Spleen (tissue), 11 donors: ENCODE measurements at regions not wholly inside any gene's neighbourhood (a gene's known extent, or its start where the extent isn't known, plus 50 kb on each side); places are given as distances from the start of the nearest gene placed in this dataset.

Source experiments
- DNase-seq: peaks from one replicate; pipeline ENCODE4 v3.0.0-alpha.2; 2020
- H3K27ac ChIP-seq, 8 donors: fragments of 200-600 bp; sonication (generic) in 7 of 8; 1 replicate in 4 of 8; 2 replicates in 4 of 8; pipeline versions ENCODE4 v1.5.0 to v1.8.0; 2016 to 2021; ENCODE audit warnings: inconsistent platforms in 4 of 8, mild to moderate bottlenecking in 4 of 8, moderate library complexity in 1 of 8
- H3K27me3 ChIP-seq, 7 donors: fragments of 200-600 bp; sonication (generic) in 6 of 7; replicated peaks in 1 of 7; 1 replicate in 4 of 7; 2 replicates in 3 of 7; pipeline versions ENCODE4 v1.5.0 to v1.8.0; 2016 to 2021; ENCODE audit warnings: inconsistent platforms in 3 of 7, mild to moderate bottlenecking in 1 of 7
- H3K36me3 ChIP-seq, 6 donors: fragments of 200-600 bp; sonication (generic) in 5 of 6; 1 replicate in 4 of 6; 2 replicates in 2 of 6; pipeline versions ENCODE4 v1.5.0 to v1.8.0; 2016 to 2021; ENCODE audit warnings: inconsistent platforms in 2 of 6
- H3K4me1 ChIP-seq, 6 donors: fragments of 200-600 bp; sonication (generic) in 5 of 6; 1 replicate in 3 of 6; 2 replicates in 3 of 6; pipeline versions ENCODE4 v1.5.0 to v1.8.0; 2016 to 2021; ENCODE audit warnings: inconsistent platforms in 3 of 6
- H3K4me3 ChIP-seq, 8 donors: fragments of 200-600 bp; sonication (generic) in 7 of 8; 1 replicate in 4 of 8; 2 replicates in 4 of 8; pipeline versions ENCODE4 v1.5.0 to v1.8.0; 2016 to 2021; ENCODE audit warnings: inconsistent platforms in 4 of 8, mild to moderate bottlenecking in 4 of 8, moderate library complexity in 2 of 8
- H3K9me3 ChIP-seq, 8 donors: fragments of 200-600 bp; sonication (generic) in 7 of 8; 1 replicate in 4 of 8; 2 replicates in 4 of 8; pipeline versions ENCODE4 v1.5.0 to v1.8.0; 2016 to 2021; ENCODE audit warnings: inconsistent platforms in 4 of 8
- POLR2A ChIP-seq, 3 donors: fragments of 450-650 bp; IDR thresholded peaks; one replicate each; pipeline ENCODE4 v1.5.1; 2017; ENCODE audit warnings: antibody characterized with exemption in 3 of 3, mild to moderate bottlenecking in 1 of 3
- POLR2AphosphoS5 ChIP-seq, 3 donors: sonication (generic); formaldehyde crosslinking; IDR thresholded peaks; one replicate each; pipeline ENCODE4 v1.5.1; 2017; ENCODE audit warnings: antibody characterized with exemption in 3 of 3
- WGBS, 5 donors: extraction: QIAGEN DNeasy Blood & Tissue Kit in 3 of 5; methylation state at CpG; one replicate each; pipeline versions ENCODE4 v1.1.5 to v1.1.7; 2013 to 2018; 5-methylcytosine and 5-hydroxymethylcytosine counted together
- intact Hi-C: fragments of 100-400 bp; cut with DNase I; formaldehyde crosslinking; loops from one replicate; pipeline ENCODE4 v1.15.0; 2023; ENCODE audit warnings: low total_unique reads
- TF ChIP-seq, protein P1 (sequence below), 11 experiments: fragments of 200-600 bp in 7 of 11; fragments of 450-650 bp in 4 of 11; sonication (generic) in 4 of 11; IDR thresholded peaks in 8 of 11; conservative IDR thresholded peaks in 3 of 11; 1 replicate in 7 of 11; 2 replicates in 4 of 11; pipeline versions ENCODE4 v1.4.0 to v1.8.0; 2016 to 2021; ENCODE audit warnings: antibody characterized with exemption in 11 of 11, inconsistent platforms in 4 of 11, mild to moderate bottlenecking in 1 of 11
- donor health status: healthy with polysubstance abuse.
- donor health status: DM: no; HTN: no; CAD: no; lungs with moderate emphysema.
- donor health status: DM: no; HTN: no; CAD: no.
- donor health status: Bipolar disorder and iron deficiency.
- donor health status: healthy.
- donor health status: DM: no; HTN: no; CAD: no.
- donor health status: DM: yes; HTN: yes; CAD: no.

DNA sequence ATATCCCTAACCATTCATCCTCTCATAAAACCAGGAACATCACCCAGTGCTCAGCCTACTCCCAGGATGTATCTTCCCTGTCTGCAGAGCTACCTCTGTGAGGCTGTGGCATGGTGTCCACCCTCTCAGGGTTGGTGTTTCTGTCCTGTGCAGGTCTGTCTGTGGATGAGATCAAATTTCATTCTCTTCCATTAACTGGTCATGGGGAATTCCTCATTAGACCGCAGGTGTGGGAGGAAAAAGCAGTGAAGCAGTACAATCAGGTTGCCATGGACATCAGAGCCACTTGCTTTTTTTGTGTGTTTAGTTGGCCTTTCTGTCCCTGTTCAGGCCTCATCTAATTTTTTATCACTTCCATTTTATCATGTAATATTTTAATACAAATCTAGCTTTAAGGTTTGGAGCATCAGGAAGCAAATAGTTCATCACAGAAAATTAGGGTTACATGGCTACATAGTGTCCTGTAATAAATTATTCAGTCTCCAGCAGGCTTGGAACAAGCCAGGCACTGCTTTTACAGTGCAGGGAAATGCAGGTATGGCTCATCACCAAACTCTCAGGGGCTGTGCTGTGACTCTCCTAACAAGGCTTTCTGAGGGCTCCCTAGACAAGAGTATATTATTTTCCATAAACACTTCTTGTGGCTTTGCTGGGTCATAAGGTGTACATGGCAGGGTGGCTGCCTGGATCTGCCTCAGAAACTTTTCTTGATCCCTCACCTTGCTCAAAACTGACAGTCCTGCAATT is 594.9 kb upstream of the IGFBP3 start:
- DNase-seq, result no peak
- TF ChIP-seq POLR2A (IDR thresholded peaks at IDR 0.05), result no peak
- no peak for TF ChIP-seq POLR2AphosphoS5 (IDR thresholded peaks at IDR 0.05)
- TF ChIP-seq, protein P1, sequence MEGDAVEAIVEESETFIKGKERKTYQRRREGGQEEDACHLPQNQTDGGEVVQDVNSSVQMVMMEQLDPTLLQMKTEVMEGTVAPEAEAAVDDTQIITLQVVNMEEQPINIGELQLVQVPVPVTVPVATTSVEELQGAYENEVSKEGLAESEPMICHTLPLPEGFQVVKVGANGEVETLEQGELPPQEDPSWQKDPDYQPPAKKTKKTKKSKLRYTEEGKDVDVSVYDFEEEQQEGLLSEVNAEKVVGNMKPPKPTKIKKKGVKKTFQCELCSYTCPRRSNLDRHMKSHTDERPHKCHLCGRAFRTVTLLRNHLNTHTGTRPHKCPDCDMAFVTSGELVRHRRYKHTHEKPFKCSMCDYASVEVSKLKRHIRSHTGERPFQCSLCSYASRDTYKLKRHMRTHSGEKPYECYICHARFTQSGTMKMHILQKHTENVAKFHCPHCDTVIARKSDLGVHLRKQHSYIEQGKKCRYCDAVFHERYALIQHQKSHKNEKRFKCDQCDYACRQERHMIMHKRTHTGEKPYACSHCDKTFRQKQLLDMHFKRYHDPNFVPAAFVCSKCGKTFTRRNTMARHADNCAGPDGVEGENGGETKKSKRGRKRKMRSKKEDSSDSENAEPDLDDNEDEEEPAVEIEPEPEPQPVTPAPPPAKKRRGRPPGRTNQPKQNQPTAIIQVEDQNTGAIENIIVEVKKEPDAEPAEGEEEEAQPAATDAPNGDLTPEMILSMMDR (IDR thresholded peaks at IDR 0.05 in 8 of 11, conservative IDR thresholded peaks at IDR 0.05 in 3 of 11), result no peak
- H3K27me3 ChIP-seq, result no peaks in the 10 kb centered on the region
- no peak overlapping the region for H3K27ac ChIP-seq
- 67 to 87% (median 81%) methylated on average over 1 of the region's 1 CpG for WGBS, 5 donors
- H3K9me3 ChIP-seq, result peaks cover 0 to 5% (median 0%) of the 10 kb centered on the region in 8 donors
- intact Hi-C loops, result no loop called here
- no peak overlapping the region for H3K4me3 ChIP-seq
- no peaks in the 10 kb centered on the region for H3K36me3 ChIP-seq
- no peaks in the 10 kb centered on the region for H3K4me1 ChIP-seq

DNA sequence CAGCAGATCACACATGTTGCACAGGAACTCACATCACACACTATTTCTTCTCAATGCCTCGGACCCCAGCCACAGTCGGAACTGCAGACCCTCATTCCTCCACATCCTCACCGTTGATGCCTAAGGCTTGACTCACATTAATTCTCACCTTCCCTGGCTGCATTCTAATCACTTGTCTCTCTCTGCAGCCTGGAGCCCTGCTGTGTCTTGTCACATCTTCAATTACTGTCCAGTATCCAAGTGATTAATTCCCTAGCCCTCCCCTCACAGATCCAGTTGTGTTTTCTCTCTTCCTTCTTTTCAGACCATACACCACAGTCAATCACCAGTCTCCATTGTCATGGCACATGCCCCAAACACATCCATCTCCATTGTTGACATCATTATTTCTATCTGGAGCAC is 592.4 kb upstream of the IGFBP3 start:
- no peaks in the 10 kb centered on the region for H3K4me1 ChIP-seq
- WGBS, 5 donors, result 50 to 63% (median 58%) methylated on average over 3 of the region's 3 CpGs
- DNase-seq, result no peak
- intact Hi-C loops, result no loop called here
- no peaks in the 10 kb centered on the region for H3K27me3 ChIP-seq
- H3K4me3 ChIP-seq, result no peak overlapping the region
- TF ChIP-seq, protein P1 (IDR thresholded peaks at IDR 0.05 in 8 of 11, conservative IDR thresholded peaks at IDR 0.05 in 3 of 11), result no peak
- no peak for TF ChIP-seq POLR2A (IDR thresholded peaks at IDR 0.05)
- no peaks in the 10 kb centered on the region for H3K36me3 ChIP-seq
- H3K9me3 ChIP-seq, result peaks cover 0 to 13% (median 3%) of the 10 kb centered on the region in 8 donors
- no peak overlapping the region for H3K27ac ChIP-seq

DNA sequence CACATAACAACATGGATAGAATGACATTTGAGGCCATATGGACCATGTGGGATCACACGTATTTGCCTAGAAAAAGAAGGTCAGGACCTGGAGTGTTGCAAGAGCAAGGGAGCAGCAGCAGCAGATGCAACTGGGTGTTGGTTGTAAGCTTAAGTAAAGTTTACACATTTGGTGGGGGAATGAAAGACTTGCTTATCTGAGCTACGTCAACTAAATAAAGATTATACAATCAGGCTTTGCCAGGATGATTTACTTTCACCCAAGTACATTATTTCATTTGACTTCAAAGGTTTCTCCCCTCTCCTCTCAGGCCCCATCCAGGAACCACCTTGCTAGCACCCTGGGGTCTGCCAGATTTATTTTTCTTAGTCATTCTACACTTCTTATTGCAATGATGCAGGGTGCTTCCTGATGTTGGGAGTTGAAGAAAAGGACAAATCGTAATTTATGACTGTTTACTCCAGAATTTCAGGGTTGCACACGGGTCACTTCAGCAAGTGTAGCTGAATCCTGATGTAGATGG is 591.9 kb upstream of the IGFBP3 start:
- intact Hi-C loops, result no loop called here
- no peak for DNase-seq
- Histone ChIP-seq H3K9me3 (peaks cover 0 to 13% (median 4%) of the 10 kb centered on the region in 8 donors), H3K4me1 (no peaks in the 10 kb centered on the region), H3K27me3 (no peaks in the 10 kb centered on the region), H3K27ac (no peak overlapping the region), H3K36me3 (no peaks in the 10 kb centered on the region), H3K4me3 (no peak overlapping the region)
- WGBS, 5 donors, result 58 to 72% (median 64%) methylated on average over 4 of the region's 4 CpGs
- no peak for TF ChIP-seq POLR2AphosphoS5 (IDR thresholded peaks at IDR 0.05)
- TF ChIP-seq, protein P1 (IDR thresholded peaks at IDR 0.05 in 8 of 11, conservative IDR thresholded peaks at IDR 0.05 in 3 of 11), result no peak
- no peak for TF ChIP-seq POLR2A (IDR thresholded peaks at IDR 0.05)

DNA sequence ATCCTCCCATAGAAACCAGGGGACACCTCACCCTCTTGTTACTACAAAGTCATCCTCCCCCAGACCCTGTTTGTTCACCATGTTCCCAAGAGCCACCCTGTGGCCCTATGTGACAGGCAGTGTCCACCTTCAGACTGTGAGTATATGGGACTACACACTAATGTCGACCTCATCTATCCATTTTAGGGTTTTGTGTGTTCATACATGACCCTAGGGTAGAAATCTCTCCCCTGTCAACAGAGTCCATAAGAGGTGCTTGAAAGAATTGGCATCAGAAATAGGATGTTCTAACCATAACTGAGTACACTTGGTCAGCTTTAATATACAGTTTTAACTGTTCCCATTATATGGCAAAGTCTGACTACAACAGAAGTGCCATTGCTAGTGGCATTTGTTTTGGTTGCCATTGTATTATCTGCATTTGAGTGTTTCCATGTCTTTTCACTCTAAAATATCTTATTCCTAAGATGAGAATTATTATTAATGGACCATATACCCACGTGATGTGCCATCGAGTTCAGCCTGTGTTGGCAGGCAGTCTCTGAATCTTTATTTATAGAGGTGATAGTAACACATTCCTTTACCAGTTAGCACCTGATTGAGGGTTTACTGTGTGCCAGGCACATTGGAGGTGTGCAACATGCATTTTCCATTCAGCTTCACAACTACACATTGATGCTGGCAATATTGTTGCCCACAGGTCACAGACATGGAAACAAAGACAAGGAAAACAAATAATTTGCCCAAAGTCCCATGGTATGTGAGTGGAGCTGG is 590.6 kb upstream of the IGFBP3 start:
- no peak for TF ChIP-seq POLR2AphosphoS5 (IDR thresholded peaks at IDR 0.05)
- TF ChIP-seq, protein P1 (IDR thresholded peaks at IDR 0.05 in 8 of 11, conservative IDR thresholded peaks at IDR 0.05 in 3 of 11), result no peak
- TF ChIP-seq POLR2A (IDR thresholded peaks at IDR 0.05), result no peak
- Histone ChIP-seq H3K9me3 (peaks cover 0 to 13% (median 4%) of the 10 kb centered on the region in 8 donors), H3K27me3 (no peaks in the 10 kb centered on the region), H3K4me3 (no peak overlapping the region), H3K27ac (no peak overlapping the region), H3K36me3 (no peaks in the 10 kb centered on the region), H3K4me1 (no peaks in the 10 kb centered on the region)
- 47 to 80% (median 73%) methylated on average over 3 of the region's 3 CpGs for WGBS, 5 donors
- intact Hi-C loops, result no loop called here
- no peak for DNase-seq
